HG03095 (cell line): ENCODE measurements at regions not wholly inside any gene's neighbourhood (a gene's known extent, or its start where the extent isn't known, plus 50 kb on each side); places are given as distances from the start of the nearest gene placed in this dataset.
"Not testable (repeated sequence)": the region's sequence is repeated elsewhere in the genome, so short reads cannot be mapped to it uniquely, and the experiment has no call there.

Source experiments
- ATAC-seq: cut with Tn5 transposase; IDR thresholded peaks from one replicate; pipeline ENCODE4 v1.9.1; 2021; ENCODE audit warnings: moderate library complexity; ENCODE audit not compliant: unreplicated experiment

GRCh38 chr10:29185050-29185449, 103.8 kb upstream of the LYZL1 start:
- ATAC-seq: no peak

DNA sequence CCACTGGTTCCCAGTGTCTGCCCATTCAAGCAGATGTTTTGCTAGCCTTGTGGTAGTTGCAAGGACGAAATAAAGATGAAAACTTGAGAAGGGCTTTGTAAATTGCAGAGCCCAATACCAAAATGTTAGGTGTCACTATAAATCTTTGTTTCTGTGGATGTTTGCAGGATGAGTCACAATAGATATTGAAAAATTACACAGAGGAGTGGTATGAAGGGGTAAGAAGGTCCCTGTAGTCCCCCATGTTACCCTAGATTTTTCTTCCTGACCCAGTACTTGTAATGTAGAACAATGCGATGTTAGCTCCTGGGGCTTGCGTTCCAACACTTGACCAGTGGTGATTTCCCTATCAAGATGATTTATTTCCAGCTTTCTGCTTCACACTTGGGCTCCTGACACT, 102.6 kb upstream of the LYZL1 start:
- no peak for ATAC-seq

DNA sequence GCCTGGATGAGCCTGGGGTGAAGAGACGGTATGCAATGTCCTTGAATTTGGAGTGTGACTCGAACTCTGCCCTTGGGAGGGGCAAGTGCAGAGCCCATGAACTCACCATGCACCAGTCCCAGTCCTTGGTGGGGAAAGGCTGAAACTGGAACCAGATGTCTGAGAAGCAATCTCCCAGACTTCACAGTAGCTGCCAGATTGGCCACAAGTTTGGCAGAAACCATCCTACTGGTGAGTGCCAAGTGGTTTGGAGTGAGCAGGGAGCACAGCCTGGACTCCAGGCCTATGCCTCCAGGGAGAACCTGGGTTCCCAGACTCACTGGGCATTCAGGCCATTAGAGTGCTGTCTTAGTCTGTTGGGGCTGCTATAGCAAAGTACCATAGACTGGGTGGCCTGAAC, 99.6 kb upstream of the LYZL1 start:
- no peak for ATAC-seq

- no peak for ATAC-seq
Measured at GRCh38 chr10:29191674-29192073, 97.2 kb upstream of the LYZL1 start.

- ATAC-seq: no peak
Measured at GRCh38 chr10:29199339-29199738, 89.5 kb upstream of the LYZL1 start.

DNA sequence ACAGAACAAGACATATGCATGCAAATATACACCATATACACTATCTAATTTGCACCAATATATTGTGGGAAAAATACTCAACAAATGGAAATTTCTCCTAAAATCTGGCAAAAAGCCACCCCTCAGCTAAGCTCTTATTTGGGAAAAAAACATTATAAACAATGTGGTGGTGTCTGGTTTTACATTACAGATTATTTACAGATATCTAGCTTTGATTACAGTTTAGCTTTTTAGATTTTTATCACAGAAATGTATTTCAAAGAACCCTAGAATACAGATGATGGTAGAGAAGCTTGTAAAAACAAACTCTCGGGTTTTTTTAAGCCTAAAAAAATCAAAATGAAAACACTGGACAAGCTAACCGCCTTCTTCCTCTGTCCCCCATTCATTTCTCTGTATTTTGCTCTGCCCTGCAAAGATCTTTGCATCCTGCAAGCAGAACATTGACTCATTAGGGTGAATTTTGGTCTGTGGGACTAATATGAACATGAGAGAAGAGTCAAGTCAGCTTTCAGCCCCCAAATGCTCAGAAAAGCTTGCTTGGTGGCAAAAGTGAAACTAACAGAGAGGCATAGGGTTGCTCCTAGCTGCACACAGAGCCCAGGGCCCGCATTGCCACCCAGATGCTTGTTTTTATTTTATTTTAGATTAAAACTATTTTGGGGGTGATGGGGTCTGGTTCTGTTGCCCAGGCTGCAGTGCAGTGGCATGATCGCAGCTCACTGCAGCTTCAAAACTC, 88.8 kb upstream of the LYZL1 start:
- no peak for ATAC-seq

GRCh38 chr10:29202386-29202940, 86.4 kb upstream of the LYZL1 start:
- no peak for ATAC-seq

- ATAC-seq: no peak
Measured at GRCh38 chr10:29203432-29203831, 85.4 kb upstream of the LYZL1 start.

GRCh38 chr10:29204070-29204800, 84.6 kb upstream of the LYZL1 start:
- no peak for ATAC-seq

DNA sequence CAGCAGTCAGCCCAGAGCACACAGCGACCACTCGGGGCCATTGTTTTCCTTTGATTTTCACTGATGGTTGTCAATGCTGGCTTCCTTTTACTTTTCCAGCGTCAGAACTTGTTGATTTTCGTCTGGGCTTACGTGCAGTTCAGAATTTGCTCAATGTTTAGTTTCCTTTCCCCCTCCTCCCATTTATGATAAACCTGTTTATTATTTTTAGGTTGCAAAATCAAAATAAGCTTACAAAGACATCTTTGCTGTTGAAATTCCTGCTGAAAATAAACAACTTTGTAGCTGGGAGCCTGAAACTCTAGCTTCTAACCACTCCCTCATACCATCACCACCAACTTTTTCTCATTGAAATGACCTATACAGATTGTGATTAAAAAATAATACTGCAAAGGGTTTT, 83.1 kb upstream of the LYZL1 start:
- no peak for ATAC-seq

DNA sequence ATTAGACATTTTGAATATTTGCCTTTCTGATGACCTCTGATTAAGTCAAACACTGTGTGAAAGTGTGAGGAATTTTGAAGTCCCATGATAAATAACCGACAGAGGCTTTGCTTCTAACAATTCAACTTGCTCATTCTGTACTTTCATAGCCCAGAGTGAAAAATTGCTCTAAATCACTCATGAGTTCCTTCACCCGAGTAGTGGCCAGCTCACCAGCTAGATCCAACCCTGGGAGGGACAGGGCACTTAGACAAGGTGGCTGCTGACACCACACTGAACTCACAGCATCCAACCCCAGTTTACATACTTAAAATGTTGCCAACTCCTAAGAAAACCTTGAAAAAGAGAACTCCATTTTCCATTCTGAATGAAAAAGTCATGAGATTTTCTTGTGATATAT, 80.0 kb upstream of the LYZL1 start:
- ATAC-seq: no peak

DNA sequence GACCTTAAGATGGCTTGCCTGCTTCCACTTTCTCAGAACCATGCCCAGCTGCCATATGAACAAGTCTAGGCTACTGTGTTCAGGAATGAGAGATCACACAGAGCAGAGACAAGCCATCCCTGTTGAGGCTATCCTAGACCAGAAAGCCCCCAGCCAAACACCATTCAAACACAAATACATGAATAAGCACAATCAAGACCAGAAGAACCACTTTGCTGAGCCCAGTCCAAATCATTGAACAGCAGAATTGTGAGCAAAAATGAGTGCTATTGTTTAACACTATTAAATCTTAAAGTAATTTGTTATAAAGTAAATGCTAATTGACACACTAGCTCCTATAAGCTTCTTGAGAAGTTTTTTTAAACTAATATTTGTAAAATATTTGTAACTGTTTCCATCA, 79.0 kb upstream of the LYZL1 start:
- no peak for ATAC-seq

DNA sequence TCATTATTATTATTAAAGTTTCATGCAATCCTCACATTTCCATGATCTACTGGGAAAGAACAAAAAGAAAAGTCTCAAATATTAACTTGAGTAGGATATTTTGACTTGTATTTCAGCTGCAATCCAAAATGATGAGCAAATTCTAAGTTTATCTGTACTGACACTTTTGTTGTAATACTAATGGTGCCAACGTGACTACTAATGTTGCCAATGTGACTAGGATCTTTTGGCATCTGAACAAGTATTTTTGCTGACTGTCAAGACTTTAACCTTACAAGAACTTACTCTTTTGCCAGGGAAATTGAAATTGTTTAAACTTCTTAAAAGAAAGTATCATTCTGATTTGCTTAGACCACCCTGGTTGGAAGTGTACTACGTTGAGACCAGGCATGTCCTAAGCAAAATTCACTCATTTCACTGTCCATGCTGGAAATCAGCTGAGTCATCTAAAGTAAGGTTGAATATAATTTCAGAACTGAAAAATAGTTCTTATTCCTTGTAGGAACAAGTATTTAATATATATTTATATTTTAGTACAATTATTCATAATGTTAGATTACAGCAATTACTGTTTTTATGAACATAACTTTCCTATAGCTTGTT, 78.5 kb upstream of the LYZL1 start:
- no peak for ATAC-seq

DNA sequence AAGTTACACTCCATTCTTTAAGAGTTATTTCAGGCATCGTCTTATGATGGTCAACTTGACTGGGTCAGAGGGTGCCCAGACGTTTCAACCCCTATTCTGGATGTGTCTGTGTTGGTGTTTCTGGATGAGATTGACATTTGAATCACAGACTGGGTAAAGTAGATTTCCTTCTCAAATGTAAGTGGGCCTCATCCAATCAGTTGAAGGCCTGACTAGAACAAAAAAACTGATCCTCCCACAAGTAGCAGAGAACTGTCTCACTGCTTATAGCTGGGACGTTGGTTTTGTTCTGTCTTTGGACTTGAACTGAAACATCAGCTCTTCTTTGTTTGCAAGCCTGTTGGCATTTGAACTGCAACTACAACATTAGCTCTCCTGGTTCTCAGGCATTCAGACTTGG, 76.3 kb upstream of the LYZL1 start:
- ATAC-seq: no peak

DNA sequence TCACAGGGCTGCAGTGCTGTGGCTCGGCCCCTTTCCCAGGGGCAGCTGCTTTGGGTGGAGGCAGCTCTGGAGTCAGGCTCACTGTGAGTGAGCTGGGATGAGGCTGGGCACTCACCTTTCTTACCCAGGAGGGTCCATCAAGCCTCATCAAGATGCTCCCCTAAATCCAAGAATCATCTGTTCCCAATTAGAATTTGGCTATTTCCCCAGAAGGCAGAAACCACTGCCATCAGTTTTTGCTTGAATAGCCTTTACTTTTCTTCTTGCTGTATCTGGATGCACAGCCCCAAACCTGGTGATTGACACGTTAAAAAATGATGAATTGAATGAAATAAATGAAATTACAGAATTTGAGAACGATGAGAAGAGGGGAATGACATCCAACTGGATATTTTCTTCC, 74.3 kb upstream of the LYZL1 start:
- no peak for ATAC-seq

DNA sequence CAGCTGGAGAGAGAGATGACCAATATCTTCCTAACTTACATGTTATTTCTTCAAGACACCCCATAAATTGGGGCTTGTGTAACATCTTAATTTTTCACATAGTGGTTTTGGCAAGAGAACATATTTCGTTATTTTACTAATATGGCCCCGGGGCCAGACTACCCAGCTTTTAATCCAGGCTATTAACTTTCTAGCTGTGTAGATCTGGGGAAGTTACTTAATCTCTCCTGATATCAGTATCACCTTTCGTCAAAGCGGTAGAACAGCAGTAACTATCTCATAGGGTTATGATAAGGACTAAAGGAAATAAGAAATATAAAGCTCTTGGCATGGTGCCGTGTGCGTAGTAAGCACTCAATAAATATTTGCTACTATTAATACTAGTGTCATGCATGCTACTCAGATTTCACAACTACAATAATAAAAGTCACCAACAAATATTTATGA, 71.6 kb upstream of the LYZL1 start:
- ATAC-seq: no peak

GRCh38 chr10:29223326-29223725, 65.5 kb upstream of the LYZL1 start:
- no peak for ATAC-seq

GRCh38 chr10:29224631-29225030, 64.2 kb upstream of the LYZL1 start:
- ATAC-seq: no peak

GRCh38 chr10:29227201-29227600, 61.7 kb upstream of the LYZL1 start:
- ATAC-seq: no peak

DNA sequence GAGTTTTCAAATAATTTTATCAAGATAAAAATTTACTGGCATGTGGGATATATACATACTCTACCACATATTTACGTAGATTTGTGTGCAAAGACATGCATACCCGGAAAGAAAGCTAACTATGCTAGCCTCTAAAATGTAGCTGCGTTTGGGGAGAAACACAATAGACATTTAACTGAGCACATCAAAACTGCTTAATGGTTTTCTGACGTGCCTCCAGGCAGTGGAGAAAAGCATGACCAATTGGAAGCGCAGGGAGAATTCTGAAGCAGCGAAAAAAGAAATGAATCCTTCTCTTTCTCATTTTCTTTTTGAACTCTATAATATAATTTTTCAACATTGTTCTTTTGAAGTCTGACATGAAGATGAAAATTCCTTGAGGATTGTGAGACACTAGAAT, 60.3 kb upstream of the LYZL1 start:
- ATAC-seq: no peak

GRCh38 chr10:29229258-29229705, 59.6 kb upstream of the LYZL1 start:
- no peak for ATAC-seq

- not testable (repeated sequence) for ATAC-seq
Measured at GRCh38 chr10:29236910-29237309, 52.0 kb upstream of the LYZL1 start.
